ENCODE measurements at regions not wholly inside any gene's neighbourhood (a gene's known extent, or its start where the extent isn't known, plus 50 kb on each side); places are given as distances from the start of the nearest gene placed in this dataset.

DNA sequence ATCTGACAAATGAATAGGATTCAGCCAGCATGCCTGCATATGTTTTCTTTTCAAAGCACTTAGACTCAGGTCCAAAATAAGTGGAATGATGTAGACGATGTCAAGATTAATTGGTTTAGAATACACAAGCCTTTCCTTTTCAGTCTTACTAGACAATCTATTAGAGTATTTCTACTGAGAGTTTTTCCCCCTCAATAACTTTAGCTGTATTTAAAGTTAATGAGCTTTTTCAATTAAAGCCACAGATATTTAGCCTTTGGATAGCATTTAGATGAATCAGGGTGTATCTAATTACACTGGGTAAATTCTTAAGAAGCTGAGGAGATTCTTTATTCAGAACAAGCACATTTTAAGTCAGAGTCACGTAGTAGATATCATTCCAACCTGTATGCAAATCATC is 198.7 kb upstream of the MPDZ start:
- Histone ChIP-seq H2BK5ac (ENCODE audit: low read depth, low read length, poor library complexity, severe bottlenecking) (no peak overlapping the region), H3K14ac (ENCODE audit: low read length in 2 of 2) (no peak overlapping the region), H3K27me3 (ENCODE audit: control insufficient read depth in 1 of 2, insufficient read depth in 1 of 2, low read length in 2 of 2) (no peaks in the 10 kb centered on the region), H3K27ac (ENCODE audit: low read length, poor library complexity, severe bottlenecking) (no peak overlapping the region), H2BK120ac (ENCODE audit: low read depth, low read length) (no peak overlapping the region), H2BK15ac (ENCODE audit: low read depth, poor library complexity, severe bottlenecking) (no peak overlapping the region), H4K91ac (ENCODE audit: low read length) (no peak overlapping the region), H3K4ac (ENCODE audit: low read depth in 1 of 2, low read length in 2 of 2) (no peak overlapping the region), H3K9me3 (ENCODE audit: control insufficient read depth, low read length) (peaks cover 21% of the 10 kb centered on the region), H3K79me1 (replicated peaks; ENCODE audit: low read length, poor library complexity, severe bottlenecking) (no peaks in the 10 kb centered on the region), H2AFZ (ENCODE audit: low read depth, low read length) (no peak overlapping the region), H3K9ac (ENCODE audit: low read length) (peak overlapping the region; percentile 4), H3K4me1 (ENCODE audit: control insufficient read depth, insufficient read depth, low read depth, low read length) (peaks cover 6% of the 10 kb centered on the region), H3K36me3 (ENCODE audit: control insufficient read depth in 1 of 2, insufficient read depth in 2 of 2, low read depth in 1 of 2, low read length in 2 of 2) (no peaks in the 10 kb centered on the region), H3K23ac (ENCODE audit: low read length in 2 of 2) (no peak overlapping the region), H3K4me3 (ENCODE audit: insufficient read depth in 1 of 2, low read depth in 1 of 2, low read length in 2 of 2) (no peak overlapping the region), H3K18ac (ENCODE audit: low read depth in 1 of 2, low read length in 2 of 2) (no peak overlapping the region), H2AK5ac (ENCODE audit: low read length, severe bottlenecking) (no peak overlapping the region), H4K8ac (ENCODE audit: low read length) (no peak overlapping the region), H3K4me2 (ENCODE audit: low read length, poor library complexity, severe bottlenecking) (no peak overlapping the region), H2BK12ac (ENCODE audit: low read length in 2 of 2) (no peak overlapping the region)
- DNase-seq: no peak
- no CpG with 5 or more reads among the region's 2 CpGs for WGBS

GRCh38 chr9:13470836-13471235 is 191.3 kb upstream of the MPDZ start:
- no peak overlapping the region for H2BK120ac ChIP-seq (ENCODE audit: low read depth, low read length)
- no peak overlapping the region for H2BK12ac ChIP-seq (ENCODE audit: low read length in 2 of 2)
- H4K91ac ChIP-seq (ENCODE audit: low read length): no peak overlapping the region
- DNase-seq: no peak
- no peak overlapping the region for H3K4me2 ChIP-seq (ENCODE audit: low read length, poor library complexity, severe bottlenecking)
- WGBS: 87% methylated on average over 2 of the region's 3 CpGs
- no peak overlapping the region for H3K27ac ChIP-seq (ENCODE audit: low read length, poor library complexity, severe bottlenecking)
- H3K18ac ChIP-seq (ENCODE audit: low read depth in 1 of 2, low read length in 2 of 2): no peak overlapping the region
- no peak overlapping the region for H3K23ac ChIP-seq (ENCODE audit: low read length in 2 of 2)
- H2BK15ac ChIP-seq (ENCODE audit: low read depth, poor library complexity, severe bottlenecking): no peak overlapping the region
- H3K4me1 ChIP-seq (ENCODE audit: control insufficient read depth, insufficient read depth, low read depth, low read length): no peaks in the 10 kb centered on the region
- no peak overlapping the region for H3K9ac ChIP-seq (ENCODE audit: low read length)
- H2BK5ac ChIP-seq (ENCODE audit: low read depth, low read length, poor library complexity, severe bottlenecking): no peak overlapping the region
- H3K14ac ChIP-seq (ENCODE audit: low read length in 2 of 2): no peak overlapping the region
- H3K27me3 ChIP-seq (ENCODE audit: control insufficient read depth in 1 of 2, insufficient read depth in 1 of 2, low read length in 2 of 2): peaks cover 0 to 7% of the 10 kb centered on the region in 2 experiments
- no peak overlapping the region for H3K4me3 ChIP-seq (ENCODE audit: insufficient read depth in 1 of 2, low read depth in 1 of 2, low read length in 2 of 2)
- no peak overlapping the region for H4K8ac ChIP-seq (ENCODE audit: low read length)
- no peak overlapping the region for H3K4ac ChIP-seq (ENCODE audit: low read depth in 1 of 2, low read length in 2 of 2)
- no peak overlapping the region for H2AFZ ChIP-seq (ENCODE audit: low read depth, low read length)
- no peak overlapping the region for H2AK5ac ChIP-seq (ENCODE audit: low read length, severe bottlenecking)
- peaks cover 21% of the 10 kb centered on the region for H3K9me3 ChIP-seq (ENCODE audit: control insufficient read depth, low read length)
- no peaks in the 10 kb centered on the region for H3K36me3 ChIP-seq (ENCODE audit: control insufficient read depth in 1 of 2, insufficient read depth in 2 of 2, low read depth in 1 of 2, low read length in 2 of 2)
- no peaks in the 10 kb centered on the region for H3K79me1 ChIP-seq (replicated peaks; ENCODE audit: low read length, poor library complexity, severe bottlenecking)

DNA sequence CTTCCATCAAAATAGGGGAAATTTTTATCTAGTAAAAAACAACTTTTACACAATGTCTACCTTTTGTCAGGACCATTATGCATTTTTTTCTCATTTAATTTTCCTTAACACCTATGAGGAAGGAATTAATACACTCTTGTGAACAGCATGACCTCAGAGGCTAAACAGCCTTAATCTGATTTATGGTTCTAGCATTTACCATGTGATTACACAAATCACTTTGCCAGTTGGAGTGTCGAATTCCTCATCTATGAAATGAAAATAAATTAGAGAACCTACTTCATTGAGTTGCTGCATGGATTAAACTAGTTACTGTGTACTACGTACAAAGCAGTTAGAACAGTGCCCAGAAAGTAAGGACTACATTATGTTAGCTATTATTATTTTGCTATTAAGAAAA is 187.7 kb upstream of the MPDZ start:
- H4K8ac ChIP-seq (ENCODE audit: low read length): no peak overlapping the region
- H3K23ac ChIP-seq (ENCODE audit: low read length in 2 of 2): no peak overlapping the region
- no peaks in the 10 kb centered on the region for H3K9me3 ChIP-seq (ENCODE audit: control insufficient read depth, low read length)
- no peaks in the 10 kb centered on the region for H3K79me1 ChIP-seq (replicated peaks; ENCODE audit: low read length, poor library complexity, severe bottlenecking)
- H2BK12ac ChIP-seq (ENCODE audit: low read length in 2 of 2): no peak overlapping the region
- H2BK5ac ChIP-seq (ENCODE audit: low read depth, low read length, poor library complexity, severe bottlenecking): no peak overlapping the region
- DNase-seq: no peak
- no peak overlapping the region for H2BK120ac ChIP-seq (ENCODE audit: low read depth, low read length)
- WGBS: no CpG with 5 or more reads among the region's 2 CpGs
- H3K4me1 ChIP-seq (ENCODE audit: control insufficient read depth, insufficient read depth, low read depth, low read length): no peaks in the 10 kb centered on the region
- H3K18ac ChIP-seq (ENCODE audit: low read depth in 1 of 2, low read length in 2 of 2): no peak overlapping the region
- H3K14ac ChIP-seq (ENCODE audit: low read length in 2 of 2): no peak overlapping the region
- H2AK5ac ChIP-seq (ENCODE audit: low read length, severe bottlenecking): no peak overlapping the region
- no peak overlapping the region for H3K4me2 ChIP-seq (ENCODE audit: low read length, poor library complexity, severe bottlenecking)
- H3K36me3 ChIP-seq (ENCODE audit: control insufficient read depth in 1 of 2, insufficient read depth in 2 of 2, low read depth in 1 of 2, low read length in 2 of 2): no peaks in the 10 kb centered on the region
- H2BK15ac ChIP-seq (ENCODE audit: low read depth, poor library complexity, severe bottlenecking): no peak overlapping the region
- H2AFZ ChIP-seq (ENCODE audit: low read depth, low read length): no peak overlapping the region
- H3K4me3 ChIP-seq (ENCODE audit: insufficient read depth in 1 of 2, low read depth in 1 of 2, low read length in 2 of 2): no peak overlapping the region
- H3K9ac ChIP-seq (ENCODE audit: low read length): no peak overlapping the region
- no peak overlapping the region for H3K27ac ChIP-seq (ENCODE audit: low read length, poor library complexity, severe bottlenecking)
- H3K27me3 ChIP-seq (ENCODE audit: control insufficient read depth in 1 of 2, insufficient read depth in 1 of 2, low read length in 2 of 2): peaks cover 0 to 7% of the 10 kb centered on the region in 2 experiments
- no peak overlapping the region for H3K4ac ChIP-seq (ENCODE audit: low read depth in 1 of 2, low read length in 2 of 2)
- no peak overlapping the region for H4K91ac ChIP-seq (ENCODE audit: low read length)

- H3K9ac ChIP-seq (ENCODE audit: low read length): no peak overlapping the region
- no peak overlapping the region for H2AFZ ChIP-seq (ENCODE audit: low read depth, low read length)
- no peaks in the 10 kb centered on the region for H3K79me1 ChIP-seq (replicated peaks; ENCODE audit: low read length, poor library complexity, severe bottlenecking)
- H3K14ac ChIP-seq (ENCODE audit: low read length in 2 of 2): no peak overlapping the region
- H3K4me1 ChIP-seq (ENCODE audit: control insufficient read depth, insufficient read depth, low read depth, low read length): no peaks in the 10 kb centered on the region
- H4K91ac ChIP-seq (ENCODE audit: low read length): no peak overlapping the region
- no peak overlapping the region for H3K18ac ChIP-seq (ENCODE audit: low read depth in 1 of 2, low read length in 2 of 2)
- H4K8ac ChIP-seq (ENCODE audit: low read length): no peak overlapping the region
- no peak overlapping the region for H3K27ac ChIP-seq (ENCODE audit: low read length, poor library complexity, severe bottlenecking)
- WGBS: 89% methylated on average over 4 of the region's 4 CpGs
- H3K23ac ChIP-seq (ENCODE audit: low read length in 2 of 2): no peak overlapping the region
- no peak overlapping the region for H2BK5ac ChIP-seq (ENCODE audit: low read depth, low read length, poor library complexity, severe bottlenecking)
- H3K4me3 ChIP-seq (ENCODE audit: insufficient read depth in 1 of 2, low read depth in 1 of 2, low read length in 2 of 2): no peak overlapping the region
- H3K9me3 ChIP-seq (ENCODE audit: control insufficient read depth, low read length): no peaks in the 10 kb centered on the region
- no peak overlapping the region for H2BK12ac ChIP-seq (ENCODE audit: low read length in 2 of 2)
- H2BK120ac ChIP-seq (ENCODE audit: low read depth, low read length): no peak overlapping the region
- H3K4ac ChIP-seq (ENCODE audit: low read depth in 1 of 2, low read length in 2 of 2): no peak overlapping the region
- no peak overlapping the region for H2AK5ac ChIP-seq (ENCODE audit: low read length, severe bottlenecking)
- no peaks in the 10 kb centered on the region for H3K27me3 ChIP-seq (ENCODE audit: control insufficient read depth in 1 of 2, insufficient read depth in 1 of 2, low read length in 2 of 2)
- H3K4me2 ChIP-seq (ENCODE audit: low read length, poor library complexity, severe bottlenecking): no peak overlapping the region
- no peak for DNase-seq
- no peaks in the 10 kb centered on the region for H3K36me3 ChIP-seq (ENCODE audit: control insufficient read depth in 1 of 2, insufficient read depth in 2 of 2, low read depth in 1 of 2, low read length in 2 of 2)
- H2BK15ac ChIP-seq (ENCODE audit: low read depth, poor library complexity, severe bottlenecking): no peak overlapping the region
Measured at GRCh38 chr9:13461414-13461991, 182.0 kb upstream of the MPDZ start.
